Thyroid gland (tissue), 4 donors: ENCODE measurements at regions not wholly inside any gene's neighbourhood (a gene's known extent, or its start where the extent isn't known, plus 50 kb on each side); places are given as distances from the start of the nearest gene placed in this dataset.

Experiments used
- DNase-seq, 2 donors: peaks; one replicate each; pipeline ENCODE4 v3.0.0-alpha.2; 2019
- H3K27ac ChIP-seq, 3 donors: fragments of 200-600 bp; sonication (generic); 1 replicate in 2 of 3; 2 replicates in 1 of 3; pipeline ENCODE4 v1.5.1; 2016 to 2019; ENCODE audit warnings: mild to moderate bottlenecking in 1 of 3, moderate library complexity in 1 of 3
- H3K27me3 ChIP-seq: fragments of 200-600 bp; sonication (generic); one replicate; pipeline ENCODE4 v1.5.1; 2019
- H3K36me3 ChIP-seq, 2 donors: fragments of 200-600 bp; sonication (generic); one replicate each; pipeline ENCODE4 v1.5.1; 2016 to 2019
- H3K4me1 ChIP-seq, 2 donors: fragments of 200-600 bp; sonication (generic); one replicate each; pipeline ENCODE4 v1.5.1; 2017 to 2019
- H3K4me3 ChIP-seq, 3 donors: fragments of 200-600 bp; sonication (generic); replicated peaks in 1 of 3; 1 replicate in 2 of 3; 2 replicates in 1 of 3; pipeline ENCODE4 v1.5.1; 2016; ENCODE audit warnings: mild to moderate bottlenecking in 1 of 3
- H3K9me3 ChIP-seq: fragments of 200-600 bp; sonication (generic); one replicate; pipeline ENCODE4 v1.5.1; 2017
- POLR2A ChIP-seq, 2 donors: fragments of 450-650 bp; IDR thresholded peaks; one replicate each; pipeline ENCODE4 v1.6.1; 2017; ENCODE audit warnings: antibody characterized with exemption in 2 of 2, mild to moderate bottlenecking in 2 of 2, moderate library complexity in 1 of 2
- WGBS, 2 donors: methylation state at CpG; one replicate each; pipeline ENCODE4 v1.1.5; 2017; 5-methylcytosine and 5-hydroxymethylcytosine counted together
- intact Hi-C: fragments of 100-400 bp; cut with DNase I; formaldehyde crosslinking; loops from one replicate; pipeline ENCODE4 v1.15.1; 2023
- TF ChIP-seq, protein P1 (sequence below), 6 experiments: fragments of 200-600 bp in 3 of 6; fragments of 450-650 bp in 3 of 6; sonication (generic) in 3 of 6; IDR thresholded peaks; one replicate each; pipeline ENCODE4 v1.5.1; 2016 to 2019; ENCODE audit warnings: antibody characterized with exemption in 6 of 6, mild to moderate bottlenecking in 2 of 6, inconsistent platforms in 1 of 6, moderate library complexity in 1 of 6

DNA sequence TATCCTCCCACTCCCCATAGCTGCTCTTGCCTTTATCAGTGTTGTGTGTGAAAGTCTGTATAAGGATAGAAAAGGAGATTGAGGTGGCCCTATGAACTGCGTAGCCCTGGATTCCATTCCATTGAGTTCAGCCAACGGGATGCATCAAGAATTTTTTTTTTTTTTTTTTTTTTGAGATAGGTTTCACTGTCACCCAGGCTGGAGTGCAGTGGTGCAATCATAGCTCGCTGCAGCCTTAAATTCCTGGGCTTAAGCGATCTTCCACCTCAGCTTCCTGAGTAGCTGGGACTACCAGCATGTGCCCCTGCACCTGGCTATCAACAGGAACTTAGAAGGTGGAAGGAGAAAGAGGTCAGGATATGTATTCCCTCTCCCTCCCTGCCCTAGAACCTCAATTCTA, 187.2 kb upstream of the SPRY1 start:
- H3K36me3 ChIP-seq = no peaks in the 10 kb centered on the region
- H3K27ac ChIP-seq = no peak overlapping the region
- TF ChIP-seq, protein P1, sequence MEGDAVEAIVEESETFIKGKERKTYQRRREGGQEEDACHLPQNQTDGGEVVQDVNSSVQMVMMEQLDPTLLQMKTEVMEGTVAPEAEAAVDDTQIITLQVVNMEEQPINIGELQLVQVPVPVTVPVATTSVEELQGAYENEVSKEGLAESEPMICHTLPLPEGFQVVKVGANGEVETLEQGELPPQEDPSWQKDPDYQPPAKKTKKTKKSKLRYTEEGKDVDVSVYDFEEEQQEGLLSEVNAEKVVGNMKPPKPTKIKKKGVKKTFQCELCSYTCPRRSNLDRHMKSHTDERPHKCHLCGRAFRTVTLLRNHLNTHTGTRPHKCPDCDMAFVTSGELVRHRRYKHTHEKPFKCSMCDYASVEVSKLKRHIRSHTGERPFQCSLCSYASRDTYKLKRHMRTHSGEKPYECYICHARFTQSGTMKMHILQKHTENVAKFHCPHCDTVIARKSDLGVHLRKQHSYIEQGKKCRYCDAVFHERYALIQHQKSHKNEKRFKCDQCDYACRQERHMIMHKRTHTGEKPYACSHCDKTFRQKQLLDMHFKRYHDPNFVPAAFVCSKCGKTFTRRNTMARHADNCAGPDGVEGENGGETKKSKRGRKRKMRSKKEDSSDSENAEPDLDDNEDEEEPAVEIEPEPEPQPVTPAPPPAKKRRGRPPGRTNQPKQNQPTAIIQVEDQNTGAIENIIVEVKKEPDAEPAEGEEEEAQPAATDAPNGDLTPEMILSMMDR (IDR thresholded peaks at IDR 0.05) = no peak
- no peak for TF ChIP-seq POLR2A (IDR thresholded peaks at IDR 0.05)
- H3K4me1 ChIP-seq = no peaks in the 10 kb centered on the region
- 95 to 96% methylated on average over 4 of the region's 4 CpGs for WGBS, 2 donors
- H3K27me3 ChIP-seq = no peaks in the 10 kb centered on the region
- no peak overlapping the region for H3K4me3 ChIP-seq
- intact Hi-C loops = no loop called here
- no peaks in the 10 kb centered on the region for H3K9me3 ChIP-seq
- DNase-seq = no peak

DNA sequence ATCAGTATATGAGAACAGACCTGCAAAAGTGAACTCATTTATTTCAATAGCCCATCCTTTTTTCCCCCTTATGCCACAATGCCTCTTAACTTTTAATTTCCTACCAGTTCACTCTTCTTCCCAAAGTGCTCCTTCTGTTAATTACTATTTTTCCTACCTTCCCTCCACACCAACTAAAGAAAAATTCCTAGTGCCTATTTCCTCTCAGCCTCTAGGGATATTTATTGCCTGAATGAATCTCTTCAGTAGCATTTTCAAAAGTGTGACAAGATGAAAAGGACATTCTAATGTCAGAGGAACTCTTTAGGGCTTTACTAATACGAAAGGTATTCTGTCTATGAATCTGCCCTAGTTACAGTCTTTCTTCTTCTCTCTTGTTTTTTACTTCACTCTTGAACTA, 181.1 kb upstream of the SPRY1 start:
- H3K27ac ChIP-seq = no peak overlapping the region

DNA sequence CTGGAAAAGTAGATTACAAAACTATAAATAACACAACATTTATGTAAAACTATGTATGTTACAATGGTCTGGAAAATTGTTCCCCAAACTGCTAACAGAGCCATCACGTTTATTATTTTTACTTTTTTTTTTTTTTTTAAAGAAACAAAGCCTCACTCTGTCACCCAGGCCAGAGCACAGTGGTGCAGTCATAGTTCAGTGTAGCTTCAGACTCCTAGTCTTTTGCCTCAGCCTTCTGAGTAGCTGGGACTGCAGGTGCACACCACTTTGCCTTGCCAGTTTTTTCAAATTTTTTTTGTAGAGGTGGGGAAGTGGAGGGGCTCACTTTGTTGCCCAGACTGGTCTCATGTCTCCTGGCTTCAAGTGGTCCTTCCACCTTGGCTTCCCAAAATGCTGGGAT, 180.1 kb upstream of the SPRY1 start:
- no peak for TF ChIP-seq POLR2A (IDR thresholded peaks at IDR 0.05)
- TF ChIP-seq, protein P1 (IDR thresholded peaks at IDR 0.05) = no peak
- H3K27me3 ChIP-seq = no peaks in the 10 kb centered on the region

More for the DNA sequence above, 181.1 kb upstream of the SPRY1 start:
- DNase-seq = no peak
- H3K36me3 ChIP-seq = no peaks in the 10 kb centered on the region
- no peaks in the 10 kb centered on the region for H3K9me3 ChIP-seq
- no peaks in the 10 kb centered on the region for H3K4me1 ChIP-seq
- H3K4me3 ChIP-seq = no peak overlapping the region
- intact Hi-C loops = no loop called here
- H3K27me3 ChIP-seq = no peaks in the 10 kb centered on the region
- TF ChIP-seq, protein P1 (IDR thresholded peaks at IDR 0.05) = no peak
- no peak for TF ChIP-seq POLR2A (IDR thresholded peaks at IDR 0.05)
- 97 to 99% methylated on average over 1 of the region's 1 CpG for WGBS, 2 donors

DNA sequence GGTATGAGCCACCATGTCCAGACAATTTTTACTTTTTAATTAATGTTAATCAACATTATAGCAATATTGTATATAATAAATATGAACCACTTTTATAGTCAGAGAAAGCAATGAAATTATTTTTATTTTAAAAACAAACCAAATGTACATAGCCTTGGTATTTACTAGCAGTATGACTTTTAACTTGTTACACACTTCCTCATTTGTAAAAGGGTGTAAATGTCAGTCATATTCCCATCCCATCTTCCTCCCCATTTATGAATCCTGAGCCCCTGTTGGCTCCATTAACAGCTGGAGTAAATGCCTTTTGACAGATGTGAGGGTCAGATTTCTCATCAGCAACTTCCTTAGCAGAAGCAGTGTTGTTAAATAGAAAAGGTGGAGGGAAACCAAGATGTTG, 179.6 kb upstream of the SPRY1 start:
- Histone ChIP-seq H3K27ac (no peak overlapping the region), H3K36me3 (no peaks in the 10 kb centered on the region), H3K9me3 (no peaks in the 10 kb centered on the region), H3K4me1 (no peaks in the 10 kb centered on the region), H3K4me3 (no peak overlapping the region), H3K27me3 (no peaks in the 10 kb centered on the region)
- no peak for TF ChIP-seq POLR2A (IDR thresholded peaks at IDR 0.05)
- TF ChIP-seq, protein P1 (IDR thresholded peaks at IDR 0.05) = no peak
- DNase-seq = no peak
- intact Hi-C loops = no loop called here

More for the DNA sequence above, 180.1 kb upstream of the SPRY1 start:
- intact Hi-C loops = no loop called here
- Histone ChIP-seq H3K27ac (no peak overlapping the region), H3K4me3 (no peak overlapping the region), H3K36me3 (no peaks in the 10 kb centered on the region), H3K9me3 (no peaks in the 10 kb centered on the region), H3K4me1 (no peaks in the 10 kb centered on the region)
- 45% methylated on average over 1 of the region's 1 CpG for WGBS, 2 donors
- no peak for DNase-seq

GRCh38 chr4:123217664-123218063, 178.9 kb upstream of the SPRY1 start:
- intact Hi-C loops = no loop called here
- Histone ChIP-seq H3K4me1 (no peaks in the 10 kb centered on the region), H3K4me3 (no peak overlapping the region), H3K36me3 (no peaks in the 10 kb centered on the region), H3K9me3 (no peaks in the 10 kb centered on the region), H3K27ac (no peak overlapping the region), H3K27me3 (no peaks in the 10 kb centered on the region)
- 56 to 60% methylated on average over 2 of the region's 2 CpGs for WGBS, 2 donors
- no peak for DNase-seq
- TF ChIP-seq, protein P1 (IDR thresholded peaks at IDR 0.05) = no peak
- TF ChIP-seq POLR2A (IDR thresholded peaks at IDR 0.05) = no peak
